Tibial nerve (tissue), 3 donors: ENCODE measurements at regions not wholly inside any gene's neighbourhood (a gene's known extent, or its start where the extent isn't known, plus 50 kb on each side); places are given as distances from the start of the nearest gene placed in this dataset.
"Not testable (repeated sequence)": the region's sequence is repeated elsewhere in the genome, so short reads cannot be mapped to it uniquely, and the experiment has no call there.

ENCODE experiments used
- POLR2A ChIP-seq, 2 donors: fragments of 450-650 bp; IDR thresholded peaks; one replicate each; pipeline ENCODE4 v1.6.1; 2017; ENCODE audit warnings: antibody characterized with exemption in 2 of 2, mild to moderate bottlenecking in 2 of 2, moderate library complexity in 2 of 2
- TF ChIP-seq, protein P1 (sequence below), 5 experiments: fragments of 200-600 bp in 3 of 5; fragments of 450-650 bp in 2 of 5; sonication (generic) in 3 of 5; IDR thresholded peaks; one replicate each; pipeline ENCODE4 v1.5.1; 2016 to 2019; ENCODE audit warnings: antibody characterized with exemption in 5 of 5, mild to moderate bottlenecking in 3 of 5, moderate library complexity in 2 of 5

DNA sequence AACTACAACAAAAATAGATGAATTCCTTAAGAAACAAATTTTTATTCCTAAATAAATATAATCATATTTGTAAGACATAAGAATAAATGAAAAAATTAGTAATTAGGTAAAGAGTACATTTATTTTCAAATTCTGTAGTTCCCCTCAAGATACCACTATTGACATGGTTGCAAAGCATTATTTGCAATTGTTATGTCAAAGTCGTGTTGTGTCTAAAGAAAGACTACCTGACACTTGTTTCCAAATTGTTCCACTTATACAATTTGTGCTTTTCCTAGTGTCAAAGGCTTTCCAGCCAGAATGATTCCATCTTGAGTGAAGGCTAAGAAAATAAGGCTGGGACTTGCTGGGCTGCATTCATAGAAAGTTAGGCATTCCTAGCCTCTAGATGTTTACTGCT is 278.4 kb downstream of the SPATA31A6 start:
- TF ChIP-seq, protein P1, sequence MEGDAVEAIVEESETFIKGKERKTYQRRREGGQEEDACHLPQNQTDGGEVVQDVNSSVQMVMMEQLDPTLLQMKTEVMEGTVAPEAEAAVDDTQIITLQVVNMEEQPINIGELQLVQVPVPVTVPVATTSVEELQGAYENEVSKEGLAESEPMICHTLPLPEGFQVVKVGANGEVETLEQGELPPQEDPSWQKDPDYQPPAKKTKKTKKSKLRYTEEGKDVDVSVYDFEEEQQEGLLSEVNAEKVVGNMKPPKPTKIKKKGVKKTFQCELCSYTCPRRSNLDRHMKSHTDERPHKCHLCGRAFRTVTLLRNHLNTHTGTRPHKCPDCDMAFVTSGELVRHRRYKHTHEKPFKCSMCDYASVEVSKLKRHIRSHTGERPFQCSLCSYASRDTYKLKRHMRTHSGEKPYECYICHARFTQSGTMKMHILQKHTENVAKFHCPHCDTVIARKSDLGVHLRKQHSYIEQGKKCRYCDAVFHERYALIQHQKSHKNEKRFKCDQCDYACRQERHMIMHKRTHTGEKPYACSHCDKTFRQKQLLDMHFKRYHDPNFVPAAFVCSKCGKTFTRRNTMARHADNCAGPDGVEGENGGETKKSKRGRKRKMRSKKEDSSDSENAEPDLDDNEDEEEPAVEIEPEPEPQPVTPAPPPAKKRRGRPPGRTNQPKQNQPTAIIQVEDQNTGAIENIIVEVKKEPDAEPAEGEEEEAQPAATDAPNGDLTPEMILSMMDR (IDR thresholded peaks at IDR 0.05) = not testable (repeated sequence)
- TF ChIP-seq POLR2A (IDR thresholded peaks at IDR 0.05) = not testable (repeated sequence)
